HEK293T (cell line): ENCODE measurements at regions not wholly inside any gene's neighbourhood (a gene's known extent, or its start where the extent isn't known, plus 50 kb on each side); places are given as distances from the start of the nearest gene placed in this dataset.

Experiments
- BHLHE40 ChIP-seq: fragments of 450-650 bp; IDR thresholded peaks from 2 replicates; pipeline ENCODE4 v1.6.1; 2016; ENCODE audit warnings: mild to moderate bottlenecking, moderate library complexity, borderline replicate concordance
- CTBP1 ChIP-seq: fragments of 450-650 bp; IDR thresholded peaks from 2 replicates; pipeline ENCODE4 v1.6.1; 2016; ENCODE audit warnings: borderline replicate concordance
- ELF4 ChIP-seq: fragments of 450-650 bp; IDR thresholded peaks from 2 replicates; pipeline ENCODE4 v1.6.1; 2017; ENCODE audit warnings: antibody characterized with exemption
- FOXA1 ChIP-seq: fragments of 450-650 bp; IDR thresholded peaks from 2 replicates; pipeline ENCODE4 v1.6.1; 2016; ENCODE audit warnings: mild to moderate bottlenecking
- FOXK2 ChIP-seq: fragments of 450-650 bp; IDR thresholded peaks from 2 replicates; pipeline ENCODE4 v1.6.1; 2016; ENCODE audit warnings: mild to moderate bottlenecking
- FOXM1 ChIP-seq: fragments of 450-650 bp; IDR thresholded peaks from 2 replicates; pipeline ENCODE4 v1.6.1; 2017; ENCODE audit warnings: mild to moderate bottlenecking, borderline replicate concordance
- HDGF ChIP-seq: fragments of 450-650 bp; IDR thresholded peaks from 2 replicates; pipeline ENCODE4 v1.6.1; 2017; ENCODE audit warnings: antibody characterized with exemption, borderline replicate concordance
- LEF1 ChIP-seq: fragments of 450-650 bp; IDR thresholded peaks from 2 replicates; pipeline ENCODE4 v1.6.1; 2017; ENCODE audit warnings: mild to moderate bottlenecking, borderline replicate concordance
- NFRKB ChIP-seq: fragments of 450-650 bp; IDR thresholded peaks from 2 replicates; pipeline ENCODE4 v1.6.1; 2016; ENCODE audit warnings: mild to moderate bottlenecking, moderate library complexity
- SP1 ChIP-seq: fragments of 450-650 bp; IDR thresholded peaks from 2 replicates; pipeline ENCODE4 v1.6.1; 2017
- SUZ12 ChIP-seq: fragments of 450-650 bp; IDR thresholded peaks from 2 replicates; pipeline ENCODE4 v1.6.1; 2016; ENCODE audit warnings: mild to moderate bottlenecking
- TARDBP ChIP-seq: fragments of 450-650 bp; IDR thresholded peaks from 2 replicates; pipeline ENCODE4 v1.6.1; 2016
- ZNF384 ChIP-seq: fragments of 450-650 bp; IDR thresholded peaks from 2 replicates; pipeline ENCODE4 v1.6.1; 2016
- TF ChIP-seq, protein P1 (sequence below): fragments of 450-650 bp; IDR thresholded peaks from 2 replicates; pipeline ENCODE4 v1.6.1; 2016

GRCh38 chr2:8412586-8412985 lies 269.3 kb upstream of the ID2 start:
- TF ChIP-seq BHLHE40: no peak
- TF ChIP-seq NFRKB: no peak
- no peak for TF ChIP-seq ELF4
- TF ChIP-seq TARDBP: no peak
- TF ChIP-seq, protein P1, sequence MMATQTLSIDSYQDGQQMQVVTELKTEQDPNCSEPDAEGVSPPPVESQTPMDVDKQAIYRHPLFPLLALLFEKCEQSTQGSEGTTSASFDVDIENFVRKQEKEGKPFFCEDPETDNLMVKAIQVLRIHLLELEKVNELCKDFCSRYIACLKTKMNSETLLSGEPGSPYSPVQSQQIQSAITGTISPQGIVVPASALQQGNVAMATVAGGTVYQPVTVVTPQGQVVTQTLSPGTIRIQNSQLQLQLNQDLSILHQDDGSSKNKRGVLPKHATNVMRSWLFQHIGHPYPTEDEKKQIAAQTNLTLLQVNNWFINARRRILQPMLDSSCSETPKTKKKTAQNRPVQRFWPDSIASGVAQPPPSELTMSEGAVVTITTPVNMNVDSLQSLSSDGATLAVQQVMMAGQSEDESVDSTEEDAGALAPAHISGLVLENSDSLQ: no peak
- TF ChIP-seq FOXA1: no peak
- no peak for TF ChIP-seq SUZ12
- no peak for TF ChIP-seq SP1
- no peak for TF ChIP-seq LEF1
- TF ChIP-seq FOXK2: no peak
- no peak for TF ChIP-seq FOXM1
- no peak for TF ChIP-seq CTBP1
- no peak for TF ChIP-seq HDGF
- no peak for TF ChIP-seq ZNF384
